Epidermal melanocyte (primary cell): ENCODE measurements at regions not wholly inside any gene's neighbourhood (a gene's known extent, or its start where the extent isn't known, plus 50 kb on each side); places are given as distances from the start of the nearest gene placed in this dataset.

Source experiments
- DNase-seq: peaks from one replicate; pipeline ENCODE4 v3.0.0; 2011; ENCODE audit warnings: low spot score; ENCODE audit not compliant: insufficient read length

DNA sequence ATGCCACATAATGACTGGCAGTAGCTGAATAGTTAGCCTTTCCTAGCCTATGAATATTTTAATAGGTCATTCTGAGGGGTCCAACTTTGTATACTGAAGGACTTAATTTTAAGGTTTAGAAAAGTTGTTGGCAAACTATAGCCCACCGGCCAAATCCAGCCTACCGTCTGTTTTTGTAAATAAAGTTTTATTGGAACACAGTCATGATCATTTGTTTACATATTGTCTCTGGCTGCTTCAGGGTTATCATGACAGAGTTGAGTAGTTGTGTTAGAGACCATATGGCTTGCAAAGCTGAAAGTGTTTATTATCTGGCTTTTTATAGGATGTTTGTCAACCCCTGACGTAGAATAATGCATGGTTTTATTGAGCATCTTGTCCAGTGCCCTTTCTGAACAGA is 73.4 kb downstream of the NTMT2 start:
- DNase-seq: no peak

GRCh38 chr1:170221031-170221430 is 75.3 kb downstream of the NTMT2 start:
- no peak for DNase-seq

- no peak for DNase-seq
Measured at GRCh38 chr1:170221495-170221894, 75.7 kb downstream of the NTMT2 start.

- no peak for DNase-seq
Measured at GRCh38 chr1:170224469-170224868, 78.7 kb downstream of the NTMT2 start.

DNA sequence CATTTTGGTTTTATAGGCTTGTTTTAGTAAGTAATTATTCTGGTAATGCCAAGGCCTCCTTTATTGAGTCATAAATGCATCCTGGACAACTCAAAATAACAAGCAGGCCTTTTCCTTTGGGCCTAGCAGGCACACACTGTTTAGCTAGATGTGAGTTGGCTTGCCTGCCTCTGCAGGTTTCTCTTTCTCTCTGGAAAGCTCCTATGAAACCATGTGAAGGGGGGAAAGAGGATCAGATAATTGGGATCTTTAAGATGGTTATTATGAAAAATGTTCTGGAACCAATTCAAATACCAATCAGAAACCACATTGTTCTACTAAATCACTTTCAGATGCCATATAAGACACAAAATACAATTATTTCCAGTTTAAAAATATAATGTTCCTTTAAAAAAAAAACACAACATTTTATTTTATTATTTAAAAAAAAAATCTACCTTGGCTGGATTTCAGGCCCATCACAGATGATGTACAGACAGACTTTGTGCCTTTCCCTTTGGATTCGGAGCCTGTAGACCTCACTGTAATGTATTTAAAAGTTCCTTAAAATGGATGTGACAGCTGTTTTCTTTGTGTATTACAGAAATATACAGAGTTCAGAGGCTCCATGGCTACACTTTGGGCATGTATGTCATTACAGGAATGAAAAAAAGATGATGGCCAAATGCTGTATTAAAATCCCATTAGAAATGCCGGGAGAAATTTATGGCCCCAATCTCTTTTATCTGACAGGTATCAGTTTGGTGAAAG is 80.2 kb downstream of the NTMT2 start:
- no peak for DNase-seq

GRCh38 chr1:170226767-170227166 is 81.0 kb downstream of the NTMT2 start:
- DNase-seq: no peak

DNA sequence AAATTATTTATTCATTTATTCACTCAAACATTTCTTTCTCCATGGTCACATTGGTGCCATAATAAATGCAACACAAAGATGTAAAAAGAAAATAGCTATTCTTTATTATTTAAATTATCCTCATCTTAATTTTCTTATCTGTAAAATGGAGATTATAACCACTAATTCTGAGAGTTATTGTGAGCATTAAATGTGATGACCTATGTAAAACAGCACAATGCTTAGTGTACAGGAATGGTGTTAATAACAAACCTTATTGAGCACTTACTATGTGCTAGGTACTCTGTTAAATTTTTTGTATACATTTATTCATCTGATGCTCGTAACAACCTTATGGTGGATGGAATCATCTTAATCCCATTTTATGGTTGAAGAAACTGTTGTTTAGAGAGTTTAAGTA is 84.6 kb downstream of the NTMT2 start:
- DNase-seq: no peak

- DNase-seq: no peak
Measured at GRCh38 chr1:170231662-170232061, 85.9 kb downstream of the NTMT2 start.

- DNase-seq: no peak
Measured at GRCh38 chr1:170238704-170239391, 93.1 kb downstream of the NTMT2 start.

- no peak for DNase-seq
Measured at GRCh38 chr1:170239445-170239844, 93.7 kb downstream of the NTMT2 start.

DNA sequence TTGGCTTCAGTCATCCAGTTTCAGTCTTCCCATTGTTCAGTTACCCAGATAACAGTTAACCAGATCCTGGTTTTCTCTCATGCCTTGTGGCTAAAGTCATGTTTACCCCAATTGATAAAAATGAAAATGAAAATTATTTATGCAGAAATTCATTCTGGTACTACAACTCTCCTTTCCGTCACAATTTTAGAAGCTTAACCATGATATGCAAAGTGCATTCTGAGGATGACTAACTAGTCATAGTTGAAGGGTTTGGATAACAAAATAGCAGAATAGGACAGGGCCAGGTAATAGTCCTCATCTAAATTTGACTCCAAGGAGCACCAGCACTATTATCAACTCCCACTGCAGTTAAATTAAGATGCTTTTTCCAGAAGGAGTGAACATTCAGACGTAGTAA is 94.7 kb downstream of the NTMT2 start:
- DNase-seq: no peak

GRCh38 chr1:170241266-170241851 is 95.6 kb downstream of the NTMT2 start:
- DNase-seq: no peak

GRCh38 chr1:170247751-170248521 is 102.2 kb downstream of the NTMT2 start:
- no peak for DNase-seq

DNA sequence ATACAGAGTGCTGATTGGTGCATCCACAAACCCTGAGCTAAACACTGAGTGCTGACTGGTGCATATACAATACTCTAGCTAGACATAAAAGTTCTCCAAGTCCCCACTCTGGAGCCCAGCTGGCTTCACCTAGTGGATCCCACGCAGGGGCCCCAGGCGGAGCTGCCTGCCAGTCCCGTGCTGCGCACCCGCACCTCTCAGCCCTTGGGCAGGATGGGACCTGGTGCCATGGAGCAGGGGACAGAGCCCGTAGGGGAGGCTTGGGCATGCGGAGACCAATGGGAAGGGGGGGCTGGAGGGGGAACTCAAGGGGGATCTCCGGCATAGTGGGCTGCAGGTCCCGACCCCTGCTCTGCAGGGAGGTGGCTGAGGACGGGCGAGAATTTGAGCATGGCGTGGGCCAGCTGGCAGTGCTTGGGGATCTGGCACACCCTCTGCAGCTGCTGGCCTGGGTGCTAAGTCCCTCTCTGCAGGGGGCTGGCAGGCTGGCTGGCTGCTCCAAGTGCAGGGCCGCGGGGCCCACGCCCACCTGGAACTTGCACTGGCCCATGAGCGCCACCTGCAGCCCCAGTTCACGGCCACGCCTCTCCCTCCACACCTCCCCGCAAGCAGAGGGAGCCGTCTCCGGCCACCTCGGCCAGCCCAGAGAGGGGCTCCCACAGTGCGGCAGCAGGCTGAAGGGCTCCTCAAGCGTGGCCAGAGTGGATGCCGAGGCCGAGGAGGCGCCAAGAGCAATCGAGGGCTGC is 104.9 kb downstream of the NTMT2 start:
- DNase-seq: no peak

- DNase-seq: no peak
Measured at GRCh38 chr1:170252851-170253579, 107.3 kb downstream of the NTMT2 start.

DNA sequence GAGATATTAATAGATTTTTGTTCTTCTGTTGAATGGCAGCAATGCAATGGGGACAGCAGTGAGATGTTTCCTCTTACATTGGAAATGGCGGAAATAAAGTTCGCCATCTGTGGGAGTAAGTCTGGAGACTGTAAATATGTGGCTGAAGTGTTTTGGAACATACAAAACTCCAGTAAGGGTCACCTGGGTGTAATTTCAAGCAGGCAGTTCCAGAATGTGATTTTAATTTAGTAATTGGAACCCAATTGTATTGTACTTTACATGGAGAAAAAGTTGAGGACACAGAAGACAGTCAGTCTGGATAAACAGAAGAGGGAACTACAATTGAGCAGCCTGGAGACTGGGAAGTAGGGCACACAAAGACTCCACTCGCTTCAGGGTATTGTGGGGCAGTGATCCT is 108.6 kb downstream of the NTMT2 start:
- DNase-seq: no peak

DNA sequence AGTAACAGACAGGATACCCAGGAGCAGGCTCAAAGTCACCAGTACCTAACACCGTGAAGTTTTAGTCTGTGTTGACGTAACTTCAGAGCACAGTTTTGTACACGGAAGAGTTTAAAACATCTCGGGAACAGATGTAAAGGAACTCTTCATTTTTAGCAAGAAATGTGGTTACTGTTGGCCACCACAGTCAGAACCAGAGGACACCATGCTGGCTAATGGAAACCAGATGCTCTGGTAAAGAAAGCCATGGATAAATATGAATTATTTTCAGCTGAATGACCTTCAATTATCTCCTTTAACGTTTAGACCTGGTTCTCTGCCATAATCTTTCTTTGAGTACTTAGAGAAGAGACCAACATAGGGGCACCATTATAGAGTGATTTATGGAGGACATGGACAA is 115.9 kb downstream of the NTMT2 start:
- DNase-seq: peak; percentile 30

GRCh38 chr1:170262276-170262939 is 116.6 kb downstream of the NTMT2 start:
- no peak for DNase-seq

GRCh38 chr1:170265234-170265633 is 119.5 kb downstream of the NTMT2 start:
- DNase-seq: no peak

DNA sequence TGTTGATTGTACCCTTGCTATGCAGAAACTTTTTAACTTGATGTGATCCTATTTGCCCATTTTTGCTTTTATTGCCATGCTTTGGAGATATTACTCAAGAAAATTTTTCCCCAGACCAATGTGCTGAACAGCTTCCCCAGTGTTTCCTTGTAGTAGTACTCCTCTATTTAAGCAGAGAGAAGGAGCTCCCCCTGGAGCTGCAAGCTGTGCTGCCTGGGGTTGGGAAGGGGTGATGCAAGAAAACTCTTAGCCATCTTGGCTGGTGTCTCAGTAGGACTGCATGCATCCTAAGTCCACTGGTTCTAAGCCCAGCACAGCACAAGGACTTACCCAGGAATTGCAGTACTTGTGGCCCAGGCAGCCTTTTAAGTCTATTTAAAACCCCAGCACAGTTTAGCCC is 121.6 kb downstream of the NTMT2 start:
- no peak for DNase-seq
